Ishikawa (cell line): ENCODE measurements at regions not wholly inside any gene's neighbourhood (a gene's known extent, or its start where the extent isn't known, plus 50 kb on each side); places are given as distances from the start of the nearest gene placed in this dataset.

Experiments used
- CEBPB ChIP-seq: IDR thresholded peaks from 2 replicates; pipeline ENCODE4 v1.6.1; 2012
- CREB1 ChIP-seq: IDR thresholded peaks from 2 replicates; pipeline ENCODE4 v1.6.1; 2012; ENCODE audit warnings: low read depth
- EGR1 ChIP-seq: IDR thresholded peaks from 2 replicates; pipeline ENCODE4 v1.6.1; 2012
- EP300 ChIP-seq: IDR thresholded peaks from 2 replicates; pipeline ENCODE4 v1.6.1; 2012; ENCODE audit warnings: borderline replicate concordance
- FOXM1 ChIP-seq: IDR thresholded peaks from 2 replicates; pipeline ENCODE4 v1.6.1; 2012; ENCODE audit warnings: low read depth, borderline replicate concordance
- NFIC ChIP-seq: IDR thresholded peaks from 2 replicates; pipeline ENCODE4 v1.6.1; 2012
- RAD21 ChIP-seq: IDR thresholded peaks from 2 replicates; pipeline ENCODE4 v1.6.1; 2012; ENCODE audit warnings: low read depth
- TAF1 ChIP-seq: IDR thresholded peaks from 2 replicates; pipeline ENCODE4 v1.6.1; 2012; ENCODE audit warnings: low read depth, mild to moderate bottlenecking
- TCF12 ChIP-seq: IDR thresholded peaks from 2 replicates; pipeline ENCODE4 v1.6.1; 2012; ENCODE audit warnings: low read depth
- TEAD4 ChIP-seq: IDR thresholded peaks from 2 replicates; pipeline ENCODE4 v1.6.1; 2012
- YY1 ChIP-seq: IDR thresholded peaks from 2 replicates; pipeline ENCODE4 v1.6.1; 2012; ENCODE audit warnings: low read depth
- ZBTB7A ChIP-seq: IDR thresholded peaks from 2 replicates; pipeline ENCODE4 v1.6.1; 2012; ENCODE audit warnings: low read depth
- TF ChIP-seq, protein P1 (sequence below): IDR thresholded peaks from 2 replicates; pipeline ENCODE4 v1.6.1; 2012; ENCODE audit warnings: low read depth, mild to moderate bottlenecking
- TF ChIP-seq, protein P2 (sequence below): IDR thresholded peaks from 2 replicates; pipeline ENCODE4 v1.6.1; 2012
- TF ChIP-seq, protein P3 (sequence below): IDR thresholded peaks from 2 replicates; pipeline ENCODE4 v1.6.1; 2012

DNA sequence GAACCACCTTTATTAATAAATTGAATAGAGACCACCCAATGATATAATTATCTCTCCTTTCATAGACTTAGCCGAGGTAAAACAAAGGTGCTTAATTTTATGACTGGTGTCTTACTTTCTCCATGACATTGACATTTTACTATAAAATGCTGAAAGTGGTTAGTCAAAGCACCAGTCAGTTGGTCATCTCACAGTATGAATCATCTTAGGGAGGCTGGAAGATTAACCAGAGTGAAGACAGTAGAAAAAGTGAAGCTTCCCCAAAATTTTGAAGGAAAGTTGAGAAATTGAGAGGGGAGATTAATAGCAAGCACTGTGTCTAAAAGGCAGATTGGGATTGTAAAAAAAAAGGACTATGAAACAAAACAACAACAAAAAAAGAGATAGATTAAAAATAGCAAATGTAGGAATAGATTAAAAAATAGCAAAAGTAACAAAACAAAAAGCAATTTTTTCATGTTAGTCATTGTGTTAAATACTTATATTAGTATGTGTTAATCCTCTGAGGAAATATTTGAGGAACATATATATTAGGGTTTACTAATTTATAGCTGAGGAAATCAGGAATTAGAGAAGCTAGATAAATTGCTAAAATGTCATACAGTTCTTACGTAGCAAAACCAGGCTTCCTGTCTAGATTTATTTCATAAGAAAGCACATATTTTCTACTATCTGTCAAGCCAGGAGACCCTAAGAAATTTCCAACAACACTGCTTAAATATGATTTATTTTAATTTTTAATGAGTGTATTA, 557.3 kb upstream of the ANO5 start:
- TF ChIP-seq TEAD4 (no peak), EP300 (no peak)
- TF ChIP-seq, protein P1, sequence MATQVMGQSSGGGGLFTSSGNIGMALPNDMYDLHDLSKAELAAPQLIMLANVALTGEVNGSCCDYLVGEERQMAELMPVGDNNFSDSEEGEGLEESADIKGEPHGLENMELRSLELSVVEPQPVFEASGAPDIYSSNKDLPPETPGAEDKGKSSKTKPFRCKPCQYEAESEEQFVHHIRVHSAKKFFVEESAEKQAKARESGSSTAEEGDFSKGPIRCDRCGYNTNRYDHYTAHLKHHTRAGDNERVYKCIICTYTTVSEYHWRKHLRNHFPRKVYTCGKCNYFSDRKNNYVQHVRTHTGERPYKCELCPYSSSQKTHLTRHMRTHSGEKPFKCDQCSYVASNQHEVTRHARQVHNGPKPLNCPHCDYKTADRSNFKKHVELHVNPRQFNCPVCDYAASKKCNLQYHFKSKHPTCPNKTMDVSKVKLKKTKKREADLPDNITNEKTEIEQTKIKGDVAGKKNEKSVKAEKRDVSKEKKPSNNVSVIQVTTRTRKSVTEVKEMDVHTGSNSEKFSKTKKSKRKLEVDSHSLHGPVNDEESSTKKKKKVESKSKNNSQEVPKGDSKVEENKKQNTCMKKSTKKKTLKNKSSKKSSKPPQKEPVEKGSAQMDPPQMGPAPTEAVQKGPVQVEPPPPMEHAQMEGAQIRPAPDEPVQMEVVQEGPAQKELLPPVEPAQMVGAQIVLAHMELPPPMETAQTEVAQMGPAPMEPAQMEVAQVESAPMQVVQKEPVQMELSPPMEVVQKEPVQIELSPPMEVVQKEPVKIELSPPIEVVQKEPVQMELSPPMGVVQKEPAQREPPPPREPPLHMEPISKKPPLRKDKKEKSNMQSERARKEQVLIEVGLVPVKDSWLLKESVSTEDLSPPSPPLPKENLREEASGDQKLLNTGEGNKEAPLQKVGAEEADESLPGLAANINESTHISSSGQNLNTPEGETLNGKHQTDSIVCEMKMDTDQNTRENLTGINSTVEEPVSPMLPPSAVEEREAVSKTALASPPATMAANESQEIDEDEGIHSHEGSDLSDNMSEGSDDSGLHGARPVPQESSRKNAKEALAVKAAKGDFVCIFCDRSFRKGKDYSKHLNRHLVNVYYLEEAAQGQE = no peak

DNA sequence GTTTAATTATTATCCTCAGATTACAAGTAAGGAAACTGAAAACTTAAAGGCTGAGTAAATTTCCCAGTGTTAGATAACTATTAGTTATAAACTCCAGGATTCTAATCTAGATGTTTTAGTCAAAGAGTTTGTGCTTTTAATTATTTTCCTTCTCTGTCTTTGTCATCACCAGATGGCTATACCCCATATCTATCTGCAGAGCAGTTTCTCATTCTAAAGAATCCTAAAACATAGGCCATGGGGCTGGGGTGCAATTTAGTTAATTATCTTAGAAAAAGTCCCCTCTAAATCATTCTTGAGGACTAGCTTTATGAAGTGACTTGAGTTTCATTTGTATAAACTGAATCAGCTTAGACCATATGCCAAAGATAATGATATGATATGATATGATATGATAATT, 556.3 kb upstream of the ANO5 start:
- no peak for TF ChIP-seq EGR1
- no peak for TF ChIP-seq NFIC
- no peak for TF ChIP-seq CEBPB
- no peak for TF ChIP-seq YY1
- no peak for TF ChIP-seq ZBTB7A
- TF ChIP-seq, protein P2, sequence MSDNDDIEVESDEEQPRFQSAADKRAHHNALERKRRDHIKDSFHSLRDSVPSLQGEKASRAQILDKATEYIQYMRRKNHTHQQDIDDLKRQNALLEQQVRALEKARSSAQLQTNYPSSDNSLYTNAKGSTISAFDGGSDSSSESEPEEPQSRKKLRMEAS = no peak
- no peak for TF ChIP-seq TCF12
- no peak for TF ChIP-seq TEAD4
- TF ChIP-seq EP300 = no peak
- TF ChIP-seq, protein P1 = no peak
- TF ChIP-seq RAD21 = no peak
- TF ChIP-seq, protein P3, sequence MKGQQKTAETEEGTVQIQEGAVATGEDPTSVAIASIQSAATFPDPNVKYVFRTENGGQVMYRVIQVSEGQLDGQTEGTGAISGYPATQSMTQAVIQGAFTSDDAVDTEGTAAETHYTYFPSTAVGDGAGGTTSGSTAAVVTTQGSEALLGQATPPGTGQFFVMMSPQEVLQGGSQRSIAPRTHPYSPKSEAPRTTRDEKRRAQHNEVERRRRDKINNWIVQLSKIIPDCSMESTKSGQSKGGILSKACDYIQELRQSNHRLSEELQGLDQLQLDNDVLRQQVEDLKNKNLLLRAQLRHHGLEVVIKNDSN = no peak

DNA sequence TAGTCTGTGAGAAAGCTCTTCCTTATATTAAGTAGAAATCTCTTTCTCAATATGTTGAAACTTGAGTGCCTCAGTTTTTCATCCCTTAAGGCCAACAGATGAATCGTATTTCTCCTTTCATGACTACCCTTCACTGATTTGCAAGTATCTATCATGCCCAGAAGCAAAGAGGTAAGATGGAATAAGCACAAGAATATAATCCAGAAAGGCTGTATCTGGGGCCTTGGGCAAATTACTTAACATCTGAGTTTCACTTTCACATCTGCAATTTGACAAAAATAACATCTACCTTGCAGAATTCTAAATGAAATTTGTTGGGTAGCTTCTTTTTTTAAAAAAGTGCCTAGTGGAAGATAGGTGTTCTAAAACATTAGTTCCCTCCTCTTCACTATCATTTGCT, 552.4 kb upstream of the ANO5 start:
- TF ChIP-seq YY1 = no peak
- no peak for TF ChIP-seq EP300
- TF ChIP-seq EGR1 = no peak
- TF ChIP-seq, protein P3 = no peak

DNA sequence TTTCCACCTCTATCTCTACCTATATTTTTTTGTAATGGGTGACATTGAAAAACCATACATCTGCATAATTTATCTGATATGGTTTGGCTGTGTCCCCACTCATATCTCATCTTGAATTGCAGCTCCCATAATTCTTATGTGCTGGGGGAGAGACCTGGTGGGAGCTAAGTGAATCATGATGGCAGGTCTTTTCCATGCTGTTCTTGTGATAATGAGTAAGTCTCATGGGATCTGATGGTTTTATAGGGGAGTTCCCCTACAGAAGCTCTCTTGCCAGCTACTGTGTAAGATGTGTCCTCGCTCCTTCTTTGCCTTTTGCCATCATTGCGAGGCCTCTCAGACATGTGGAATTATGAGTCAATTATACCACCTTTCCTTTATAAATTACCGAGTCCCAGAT, 551.0 kb upstream of the ANO5 start:
- no peak for TF ChIP-seq TCF12
- TF ChIP-seq, protein P1 = no peak

DNA sequence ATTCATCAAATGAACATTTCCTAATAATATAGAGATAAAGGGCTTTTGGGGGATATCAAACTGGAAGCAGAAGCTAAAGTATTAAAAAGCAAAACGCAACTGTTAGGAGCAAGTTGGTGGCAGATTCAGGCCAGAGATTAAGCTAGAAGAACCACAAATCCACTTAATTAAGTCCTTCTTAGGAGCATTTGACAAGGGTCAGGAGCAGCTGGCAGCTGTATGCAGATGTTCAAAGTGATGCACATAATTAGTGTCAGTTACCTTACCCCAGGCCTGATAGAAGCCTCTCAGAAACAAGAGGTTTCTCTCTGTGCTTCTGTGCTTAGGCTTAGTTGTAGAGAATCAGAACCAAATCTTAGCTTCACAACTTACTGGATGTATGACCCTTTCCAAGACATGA, 546.5 kb upstream of the ANO5 start:
- TF ChIP-seq YY1 (no peak), CEBPB (no peak), CREB1 (no peak), EP300 (no peak), NFIC (no peak), ZBTB7A (no peak), FOXM1 (no peak), RAD21 (no peak), TEAD4 (no peak), TAF1 (no peak)
- TF ChIP-seq, protein P3 = no peak
- TF ChIP-seq, protein P1 = no peak
- TF ChIP-seq, protein P2 = no peak
